Thyroid gland (tissue), 4 donors: ENCODE measurements at regions not wholly inside any gene's neighbourhood (a gene's known extent, or its start where the extent isn't known, plus 50 kb on each side); places are given as distances from the start of the nearest gene placed in this dataset.

Source experiments
- DNase-seq, 2 donors: peaks; one replicate each; pipeline ENCODE4 v3.0.0-alpha.2; 2019
- H3K27ac ChIP-seq, 3 donors: fragments of 200-600 bp; sonication (generic); 1 replicate in 2 of 3; 2 replicates in 1 of 3; pipeline ENCODE4 v1.5.1; 2016 to 2019; ENCODE audit warnings: mild to moderate bottlenecking in 1 of 3, moderate library complexity in 1 of 3
- H3K27me3 ChIP-seq: fragments of 200-600 bp; sonication (generic); one replicate; pipeline ENCODE4 v1.5.1; 2019
- H3K36me3 ChIP-seq, 2 donors: fragments of 200-600 bp; sonication (generic); one replicate each; pipeline ENCODE4 v1.5.1; 2016 to 2019
- H3K4me1 ChIP-seq, 2 donors: fragments of 200-600 bp; sonication (generic); one replicate each; pipeline ENCODE4 v1.5.1; 2017 to 2019
- H3K4me3 ChIP-seq, 3 donors: fragments of 200-600 bp; sonication (generic); replicated peaks in 1 of 3; 1 replicate in 2 of 3; 2 replicates in 1 of 3; pipeline ENCODE4 v1.5.1; 2016; ENCODE audit warnings: mild to moderate bottlenecking in 1 of 3
- H3K9me3 ChIP-seq: fragments of 200-600 bp; sonication (generic); one replicate; pipeline ENCODE4 v1.5.1; 2017
- CTCF ChIP-seq, 6 experiments: fragments of 200-600 bp in 3 of 6; fragments of 450-650 bp in 3 of 6; sonication (generic) in 3 of 6; IDR thresholded peaks; one replicate each; pipeline ENCODE4 v1.5.1; 2016 to 2019; ENCODE audit warnings: antibody characterized with exemption in 6 of 6, mild to moderate bottlenecking in 2 of 6, inconsistent platforms in 1 of 6, moderate library complexity in 1 of 6
- POLR2A ChIP-seq, 2 donors: fragments of 450-650 bp; IDR thresholded peaks; one replicate each; pipeline ENCODE4 v1.6.1; 2017; ENCODE audit warnings: antibody characterized with exemption in 2 of 2, mild to moderate bottlenecking in 2 of 2, moderate library complexity in 1 of 2
- WGBS, 2 donors: methylation state at CpG; one replicate each; pipeline ENCODE4 v1.1.5; 2017; 5-methylcytosine and 5-hydroxymethylcytosine counted together
- intact Hi-C: fragments of 100-400 bp; cut with DNase I; formaldehyde crosslinking; loops from one replicate; pipeline ENCODE4 v1.15.1; 2023

DNA sequence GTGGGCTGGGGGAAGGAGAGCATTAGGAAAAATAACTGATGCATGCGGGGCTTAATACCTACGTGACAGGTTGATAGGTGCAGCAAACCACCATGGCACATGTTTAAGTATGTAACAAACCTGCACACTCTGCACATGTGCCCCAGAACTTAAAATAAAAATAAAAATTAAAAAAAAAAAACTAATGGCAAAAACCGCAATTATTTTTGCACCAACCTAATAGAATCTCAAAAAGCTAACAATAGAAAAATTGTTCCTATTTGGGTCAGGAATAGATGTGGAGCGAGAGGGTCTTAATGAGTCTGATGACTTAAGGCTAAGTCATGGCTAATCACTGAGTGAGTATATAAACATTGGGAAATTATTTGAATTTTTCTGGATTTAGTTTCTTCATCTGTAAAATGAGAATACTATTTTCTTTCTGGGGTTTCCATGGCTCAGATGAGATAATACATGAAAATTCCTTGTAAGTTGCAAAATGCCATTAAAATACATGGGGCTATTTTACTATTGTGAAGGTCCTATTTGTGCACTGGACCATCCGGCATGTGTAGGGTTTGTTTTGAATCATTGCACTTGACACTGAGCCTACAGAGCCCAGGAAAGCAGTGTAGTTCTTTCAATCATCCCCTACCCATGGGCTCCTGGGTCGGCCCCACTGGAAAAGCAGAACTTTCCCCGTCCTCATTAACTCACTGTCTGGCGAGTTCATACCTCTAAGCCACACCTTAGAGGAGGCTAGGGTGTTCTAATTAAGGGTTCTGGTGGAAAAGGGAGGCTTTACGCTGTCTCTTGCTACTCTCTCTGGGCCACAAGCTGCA lies 164.1 kb upstream of the NTF3 start:
- H3K9me3 ChIP-seq = no peaks in the 10 kb centered on the region
- H3K4me1 ChIP-seq = no peaks in the 10 kb centered on the region
- H3K4me3 ChIP-seq = no peak overlapping the region
- no peak overlapping the region for H3K27ac ChIP-seq
- intact Hi-C loops = no loop called here
- DNase-seq = no peak
- WGBS, 2 donors = 75 to 79% methylated on average over 9 of the region's 9 CpGs
- H3K36me3 ChIP-seq = no peaks in the 10 kb centered on the region
- no peaks in the 10 kb centered on the region for H3K27me3 ChIP-seq
- TF ChIP-seq CTCF (IDR thresholded peaks at IDR 0.05) (no peak), POLR2A (IDR thresholded peaks at IDR 0.05) (no peak)

DNA sequence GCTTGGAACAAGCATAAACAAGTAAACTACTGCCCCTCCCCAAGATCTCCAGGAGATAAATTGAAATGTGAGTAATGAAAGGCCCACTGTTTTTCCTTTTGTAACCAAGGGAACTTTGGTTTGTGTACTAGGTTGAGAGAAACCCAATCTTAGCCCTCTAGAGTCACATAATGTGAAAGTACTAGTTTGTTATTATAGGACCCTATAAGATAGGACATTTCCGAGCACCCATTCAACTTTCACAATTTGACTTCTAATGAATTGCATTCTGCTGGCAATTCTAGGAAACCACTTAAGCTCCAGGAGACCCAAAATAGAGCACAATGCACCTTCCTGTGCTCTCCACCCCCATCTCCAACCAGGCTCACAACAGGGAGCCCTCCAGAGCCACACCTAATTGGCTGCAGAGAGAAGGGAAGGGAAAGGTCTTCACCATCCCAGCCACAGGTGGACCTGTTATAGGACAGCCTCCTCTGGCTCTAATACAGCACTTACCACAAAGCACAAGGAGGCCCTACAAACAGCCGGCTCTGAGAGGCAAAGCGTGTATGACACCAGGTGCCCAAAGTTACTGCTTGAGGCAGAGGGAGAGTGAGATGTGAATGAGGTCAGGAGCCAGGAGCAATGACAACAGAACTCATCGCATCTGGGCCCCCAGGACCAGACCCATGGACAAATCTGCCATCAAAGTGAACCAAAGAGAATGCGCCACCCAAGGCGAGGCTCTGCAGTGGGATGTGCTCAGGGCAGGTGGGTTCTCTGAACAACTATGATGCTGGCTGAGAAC lies 163.3 kb upstream of the NTF3 start:
- Histone ChIP-seq H3K9me3 (no peaks in the 10 kb centered on the region), H3K4me1 (no peaks in the 10 kb centered on the region), H3K36me3 (no peaks in the 10 kb centered on the region), H3K27ac (no peak overlapping the region), H3K4me3 (no peak overlapping the region), H3K27me3 (no peaks in the 10 kb centered on the region)
- 80 to 84% methylated on average over 6 of the region's 6 CpGs for WGBS, 2 donors
- no peak for DNase-seq
- intact Hi-C loops = no loop called here
- no peak for TF ChIP-seq CTCF (IDR thresholded peaks at IDR 0.05)
- no peak for TF ChIP-seq POLR2A (IDR thresholded peaks at IDR 0.05)

DNA sequence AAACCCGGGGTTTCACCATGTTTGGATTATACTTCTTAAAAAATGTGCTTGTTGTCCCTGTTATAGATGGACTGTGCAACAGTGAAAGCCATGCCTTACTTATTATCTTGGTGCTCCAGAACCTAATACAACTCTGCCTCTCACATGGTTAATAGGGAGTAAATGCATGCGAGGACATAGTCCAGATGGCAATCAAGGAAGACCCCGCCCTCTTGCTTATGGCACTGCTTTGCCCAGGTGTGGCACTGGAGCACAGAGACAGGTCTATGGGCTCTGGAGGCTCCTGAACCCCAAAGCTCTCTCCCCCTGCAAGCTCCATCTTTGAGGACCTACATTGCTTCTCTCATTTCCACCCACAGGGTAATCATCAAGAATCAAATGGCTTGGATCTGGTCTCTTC lies 162.1 kb upstream of the NTF3 start:
- Histone ChIP-seq H3K9me3 (no peaks in the 10 kb centered on the region), H3K27me3 (no peaks in the 10 kb centered on the region), H3K27ac (no peak overlapping the region), H3K36me3 (no peaks in the 10 kb centered on the region), H3K4me3 (no peak overlapping the region), H3K4me1 (no peaks in the 10 kb centered on the region)
- TF ChIP-seq CTCF (IDR thresholded peaks at IDR 0.05) (no peak), POLR2A (IDR thresholded peaks at IDR 0.05) (no peak)
- WGBS, 2 donors = 87% methylated on average over 3 of the region's 3 CpGs
- intact Hi-C loops = no loop called here
- no peak for DNase-seq

DNA sequence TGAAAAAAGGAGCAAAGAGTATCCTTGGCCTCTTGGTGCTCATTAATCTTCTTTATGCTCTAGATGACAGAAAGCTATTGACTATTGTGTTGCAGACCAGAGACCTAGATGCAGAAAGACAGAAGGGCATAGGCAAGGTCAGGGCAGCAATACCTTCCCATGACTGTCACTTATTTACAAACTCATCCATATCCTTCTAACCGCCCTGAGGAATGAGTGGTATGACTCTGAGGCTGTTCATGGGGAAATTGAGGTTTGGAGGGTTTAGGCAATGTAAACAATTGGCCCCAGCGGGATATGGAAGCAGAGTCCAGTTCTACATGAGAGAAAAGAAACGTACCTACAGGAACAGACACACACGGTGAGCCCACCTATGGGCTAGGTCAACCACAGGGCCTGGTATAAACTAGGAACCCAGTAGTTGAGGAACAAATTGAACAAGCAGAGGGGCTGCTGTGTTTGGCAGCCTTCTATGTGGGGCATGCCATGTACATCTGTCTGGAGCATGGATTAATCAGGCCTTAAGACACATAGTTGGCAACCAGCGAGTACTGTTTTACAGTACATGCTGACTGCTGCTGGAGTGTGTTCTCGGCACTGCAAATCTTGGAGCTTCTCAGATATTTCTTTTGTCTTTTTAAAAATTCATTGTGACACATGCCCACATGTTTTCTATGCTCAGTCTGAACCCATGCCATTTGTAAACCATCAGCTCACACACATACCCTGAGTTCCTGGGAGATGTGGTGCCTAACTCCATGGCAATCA lies 159.7 kb upstream of the NTF3 start:
- no peak for DNase-seq
- no peaks in the 10 kb centered on the region for H3K36me3 ChIP-seq
- H3K4me3 ChIP-seq = no peak overlapping the region
- no peaks in the 10 kb centered on the region for H3K4me1 ChIP-seq
- H3K27me3 ChIP-seq = no peaks in the 10 kb centered on the region
- H3K9me3 ChIP-seq = no peaks in the 10 kb centered on the region
- TF ChIP-seq CTCF (IDR thresholded peaks at IDR 0.05) (no peak), POLR2A (IDR thresholded peaks at IDR 0.05) (no peak)
- WGBS, 2 donors = 79 to 83% methylated on average over 6 of the region's 6 CpGs
- no peak overlapping the region for H3K27ac ChIP-seq
- intact Hi-C loops = no loop called here
